ENCODE measurements at regions not wholly inside any gene's neighbourhood (a gene's known extent, or its start where the extent isn't known, plus 50 kb on each side); places are given as distances from the start of the nearest gene placed in this dataset.

DNA sequence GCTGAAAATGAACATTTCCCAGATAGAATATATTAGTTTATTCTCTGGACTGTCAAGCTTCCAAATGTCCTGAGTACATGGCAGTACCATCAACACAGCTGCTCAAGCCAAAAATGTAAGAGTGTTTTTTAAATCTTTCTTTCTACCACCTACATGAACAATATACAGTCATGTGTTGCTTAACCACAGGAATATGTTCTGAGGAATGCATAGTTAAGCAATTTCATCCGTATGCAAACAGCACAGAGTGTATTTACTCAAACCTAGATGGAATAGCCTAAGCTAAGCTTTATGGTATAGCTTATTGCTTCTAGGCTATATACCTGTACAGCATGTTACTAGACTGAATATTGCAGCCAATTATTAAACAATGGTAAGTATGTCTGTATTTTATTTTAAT lies 561.9 kb upstream of the ADGRL4 start:
- H3K27me3 ChIP-seq (ENCODE audit: insufficient read depth, low read length): no peaks in the 10 kb centered on the region
- no peak overlapping the region for H3K27ac ChIP-seq (ENCODE audit: low read depth, low read length, poor library complexity, severe bottlenecking)
- H4K20me1 ChIP-seq (ENCODE audit: insufficient read depth, low read length): no peaks in the 10 kb centered on the region
- TF ChIP-seq EZH2 (IDR thresholded peaks at IDR 0.05; ENCODE audit: borderline replicate concordance, low read length): no peak
- TF ChIP-seq, protein P1, sequence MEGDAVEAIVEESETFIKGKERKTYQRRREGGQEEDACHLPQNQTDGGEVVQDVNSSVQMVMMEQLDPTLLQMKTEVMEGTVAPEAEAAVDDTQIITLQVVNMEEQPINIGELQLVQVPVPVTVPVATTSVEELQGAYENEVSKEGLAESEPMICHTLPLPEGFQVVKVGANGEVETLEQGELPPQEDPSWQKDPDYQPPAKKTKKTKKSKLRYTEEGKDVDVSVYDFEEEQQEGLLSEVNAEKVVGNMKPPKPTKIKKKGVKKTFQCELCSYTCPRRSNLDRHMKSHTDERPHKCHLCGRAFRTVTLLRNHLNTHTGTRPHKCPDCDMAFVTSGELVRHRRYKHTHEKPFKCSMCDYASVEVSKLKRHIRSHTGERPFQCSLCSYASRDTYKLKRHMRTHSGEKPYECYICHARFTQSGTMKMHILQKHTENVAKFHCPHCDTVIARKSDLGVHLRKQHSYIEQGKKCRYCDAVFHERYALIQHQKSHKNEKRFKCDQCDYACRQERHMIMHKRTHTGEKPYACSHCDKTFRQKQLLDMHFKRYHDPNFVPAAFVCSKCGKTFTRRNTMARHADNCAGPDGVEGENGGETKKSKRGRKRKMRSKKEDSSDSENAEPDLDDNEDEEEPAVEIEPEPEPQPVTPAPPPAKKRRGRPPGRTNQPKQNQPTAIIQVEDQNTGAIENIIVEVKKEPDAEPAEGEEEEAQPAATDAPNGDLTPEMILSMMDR (IDR thresholded peaks at IDR 0.05; ENCODE audit: low read length): no peak
- H3K4me1 ChIP-seq (ENCODE audit: insufficient read depth, low read length, severe bottlenecking): no peaks in the 10 kb centered on the region
- no peaks in the 10 kb centered on the region for H3F3A ChIP-seq (ENCODE audit: insufficient read depth, low read length)
- H3K4me2 ChIP-seq (ENCODE audit: low read length): no peak overlapping the region
- no peak overlapping the region for H2AFZ ChIP-seq (ENCODE audit: low read length)
- no peaks in the 10 kb centered on the region for H3K36me3 ChIP-seq (ENCODE audit: insufficient read depth, low read length)
- H3K9me2 ChIP-seq (ENCODE audit: low read depth, low read length): no peaks in the 10 kb centered on the region
- no peaks in the 10 kb centered on the region for H3K79me2 ChIP-seq (ENCODE audit: insufficient read depth, low read length)
- H3K9me3 ChIP-seq (ENCODE audit: low read length): no peaks in the 10 kb centered on the region
- H3K9ac ChIP-seq (ENCODE audit: low read length): no peak overlapping the region
- H3K4me3 ChIP-seq (ENCODE audit: low read depth, low read length, poor library complexity, severe bottlenecking): no peak overlapping the region

DNA sequence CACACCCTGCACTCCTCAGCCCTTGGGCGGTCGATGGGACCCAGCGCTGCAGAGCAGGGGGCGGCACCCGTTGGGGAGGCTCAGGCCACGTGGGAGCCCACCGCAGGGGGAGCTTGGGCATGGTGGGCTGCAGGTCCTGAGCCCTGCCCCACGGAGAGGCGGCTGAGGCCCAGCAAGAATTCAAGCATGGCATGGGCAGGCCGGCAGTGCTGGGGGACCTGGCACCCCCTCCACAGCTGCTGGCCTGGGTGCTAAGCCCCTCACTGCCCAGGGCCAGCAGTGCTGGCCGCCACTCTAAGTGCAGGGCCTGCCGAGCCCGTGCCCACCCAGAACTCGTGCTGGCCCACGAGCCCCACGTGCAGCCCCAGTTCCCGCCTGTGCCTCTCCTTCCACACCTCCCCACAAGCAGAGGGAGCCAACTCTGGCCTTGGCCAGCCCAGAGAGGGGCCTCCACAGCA lies 555.0 kb upstream of the ADGRL4 start:
- no peak overlapping the region for H3K4me3 ChIP-seq (ENCODE audit: low read depth, low read length, poor library complexity, severe bottlenecking)
- H3F3A ChIP-seq (ENCODE audit: insufficient read depth, low read length): no peaks in the 10 kb centered on the region
- no peaks in the 10 kb centered on the region for H3K4me1 ChIP-seq (ENCODE audit: insufficient read depth, low read length, severe bottlenecking)
- H3K27ac ChIP-seq (ENCODE audit: low read depth, low read length, poor library complexity, severe bottlenecking): no peak overlapping the region
- no peaks in the 10 kb centered on the region for H3K79me2 ChIP-seq (ENCODE audit: insufficient read depth, low read length)
- H3K9me2 ChIP-seq (ENCODE audit: low read depth, low read length): no peaks in the 10 kb centered on the region
- no peak overlapping the region for H2AFZ ChIP-seq (ENCODE audit: low read length)
- H3K36me3 ChIP-seq (ENCODE audit: insufficient read depth, low read length): no peaks in the 10 kb centered on the region
- TF ChIP-seq, protein P1 (IDR thresholded peaks at IDR 0.05; ENCODE audit: low read length): no peak
- no peaks in the 10 kb centered on the region for H3K27me3 ChIP-seq (ENCODE audit: insufficient read depth, low read length)
- H3K9me3 ChIP-seq (ENCODE audit: low read length): no peaks in the 10 kb centered on the region
- no peak overlapping the region for H3K4me2 ChIP-seq (ENCODE audit: low read length)
- H3K9ac ChIP-seq (ENCODE audit: low read length): no peak overlapping the region
- H4K20me1 ChIP-seq (ENCODE audit: insufficient read depth, low read length): no peaks in the 10 kb centered on the region

DNA sequence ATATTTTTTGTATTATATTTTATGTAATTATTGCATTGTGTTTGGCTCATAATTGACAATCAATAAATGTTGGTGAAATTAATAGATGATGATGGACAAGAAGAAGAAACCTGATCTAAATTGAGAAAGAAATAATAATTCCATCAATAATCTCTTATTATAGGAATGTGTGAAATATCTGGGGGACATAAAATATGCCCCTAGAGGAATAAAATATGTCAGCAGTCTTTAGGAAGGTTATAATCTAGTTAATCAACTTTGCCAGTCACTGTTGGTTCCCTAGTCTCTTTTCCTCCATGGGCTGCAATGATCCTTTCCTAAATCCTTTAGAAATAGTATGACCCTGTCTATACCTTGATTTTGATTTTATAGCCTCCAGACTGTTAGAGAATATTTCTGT lies 549.7 kb upstream of the ADGRL4 start:
- TF ChIP-seq, protein P1 (IDR thresholded peaks at IDR 0.05; ENCODE audit: low read length): peak; percentile 18; the same call in 1 of the 2 replicates
- TF ChIP-seq EZH2 (IDR thresholded peaks at IDR 0.05; ENCODE audit: borderline replicate concordance, low read length): no peak

More for the DNA sequence above, 549.7 kb upstream of the ADGRL4 start:
- Histone ChIP-seq H4K20me1 (ENCODE audit: insufficient read depth, low read length) (no peaks in the 10 kb centered on the region), H3K4me1 (ENCODE audit: insufficient read depth, low read length, severe bottlenecking) (no peaks in the 10 kb centered on the region), H3K4me2 (ENCODE audit: low read length) (no peak overlapping the region), H3K9ac (ENCODE audit: low read length) (no peak overlapping the region), H3K9me2 (ENCODE audit: low read depth, low read length) (no peaks in the 10 kb centered on the region), H2AFZ (ENCODE audit: low read length) (0 out of 2 replicates have a peak overlapping the region, but pooled peaks have one; percentile 56), H3F3A (ENCODE audit: insufficient read depth, low read length) (no peaks in the 10 kb centered on the region), H3K27me3 (ENCODE audit: insufficient read depth, low read length) (no peaks in the 10 kb centered on the region), H3K9me3 (ENCODE audit: low read length) (no peaks in the 10 kb centered on the region), H3K4me3 (ENCODE audit: low read depth, low read length, poor library complexity, severe bottlenecking) (no peak overlapping the region), H3K79me2 (ENCODE audit: insufficient read depth, low read length) (no peaks in the 10 kb centered on the region), H3K36me3 (ENCODE audit: insufficient read depth, low read length) (no peaks in the 10 kb centered on the region), H3K27ac (ENCODE audit: low read depth, low read length, poor library complexity, severe bottlenecking) (no peak overlapping the region)
